GM18907 (cell line): ENCODE measurements at regions not wholly inside any gene's neighbourhood (a gene's known extent, or its start where the extent isn't known, plus 50 kb on each side); places are given as distances from the start of the nearest gene placed in this dataset.

Experiments used
- ATAC-seq: cut with Tn5 transposase; IDR thresholded peaks from one replicate; pipeline ENCODE4 v1.9.1; 2021; ENCODE audit warnings: mild to moderate bottlenecking, moderate library complexity; ENCODE audit not compliant: unreplicated experiment

GRCh38 chr7:18151422-18151821 is 123.8 kb upstream of the PRPS1L1 start:
- ATAC-seq: no peak

GRCh38 chr7:18153183-18153748 is 125.6 kb upstream of the PRPS1L1 start:
- ATAC-seq: no peak

DNA sequence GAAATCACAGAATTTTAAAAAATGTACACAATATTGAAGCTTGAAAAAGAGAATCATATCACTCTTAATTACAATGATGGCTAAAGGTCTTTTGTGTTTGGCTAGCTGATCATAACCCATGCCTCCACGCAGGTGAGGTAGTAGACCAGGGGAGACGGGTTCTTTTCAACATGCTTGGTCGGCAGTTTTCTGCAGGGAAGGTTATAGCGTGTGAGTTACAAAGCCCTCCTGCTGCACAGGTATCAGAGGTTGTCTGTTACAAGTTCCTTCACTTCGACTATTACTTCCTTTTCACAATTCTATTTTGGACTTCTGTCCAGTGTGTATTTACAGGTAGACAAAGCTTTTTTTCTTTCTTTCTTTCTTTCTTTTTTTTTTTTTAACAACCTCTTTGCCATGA is 127.1 kb upstream of the PRPS1L1 start:
- no peak for ATAC-seq

DNA sequence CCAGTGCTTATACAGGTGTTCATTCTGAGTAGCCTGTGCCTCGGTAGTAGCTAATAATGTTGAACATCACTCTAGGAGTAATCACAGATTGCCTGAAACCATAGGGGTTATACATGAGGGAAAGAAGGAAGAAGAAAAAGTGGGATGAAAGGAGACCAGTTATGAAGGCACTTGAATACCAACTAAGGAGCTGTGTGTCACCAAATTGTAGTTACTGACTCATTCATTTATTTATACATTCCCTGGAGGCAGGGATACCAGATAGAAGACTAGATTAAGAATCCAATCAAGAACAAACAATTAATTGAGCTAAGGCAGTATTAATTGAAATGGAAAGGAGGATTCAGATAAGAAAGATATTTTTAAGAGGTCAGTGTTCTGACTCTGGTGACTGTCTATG is 129.6 kb upstream of the PRPS1L1 start:
- ATAC-seq: no peak

GRCh38 chr7:18162657-18163056 is 135.0 kb upstream of the PRPS1L1 start:
- ATAC-seq: no peak

DNA sequence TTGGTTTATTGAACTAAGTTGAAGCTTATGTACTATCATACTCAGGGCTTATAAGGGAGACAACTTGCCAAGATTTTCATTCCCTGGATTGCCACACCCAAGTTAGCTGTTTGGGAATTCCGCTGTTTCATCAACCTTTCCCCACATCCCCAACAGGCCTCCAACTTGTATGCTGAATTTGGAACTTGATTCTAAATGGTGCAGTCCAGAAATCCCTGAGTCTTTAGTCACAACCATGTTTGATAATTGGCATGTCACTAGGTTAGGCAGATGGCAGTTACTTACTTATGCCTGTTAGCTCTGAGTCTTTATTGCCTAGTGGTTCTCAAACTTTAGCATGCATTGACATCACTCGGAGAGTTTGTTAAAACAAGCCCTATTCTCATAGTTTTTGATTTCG is 135.4 kb upstream of the PRPS1L1 start:
- no peak for ATAC-seq

DNA sequence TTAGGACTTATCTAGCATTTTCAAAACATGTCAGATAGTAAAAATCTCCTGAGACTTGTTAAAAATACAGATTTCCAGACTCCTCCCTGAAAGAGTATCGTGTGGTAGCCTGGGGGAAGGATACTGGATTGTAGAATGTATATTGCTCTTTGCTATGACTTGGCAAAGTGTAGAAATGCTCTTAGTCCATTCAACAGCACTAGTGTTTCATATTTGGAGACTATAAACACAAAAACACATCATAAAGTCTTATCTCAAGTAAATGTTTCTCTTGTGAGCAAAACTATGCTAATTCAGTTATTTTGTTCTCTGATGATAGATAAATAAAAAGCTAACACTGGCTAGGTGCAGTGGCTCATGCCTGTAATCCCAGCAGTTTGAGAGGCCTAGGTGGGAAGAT is 137.5 kb upstream of the PRPS1L1 start:
- no peak for ATAC-seq

- no peak for ATAC-seq
These were observed 138.4 kb upstream of the PRPS1L1 start for GRCh38 chr7:18166002-18166401.

DNA sequence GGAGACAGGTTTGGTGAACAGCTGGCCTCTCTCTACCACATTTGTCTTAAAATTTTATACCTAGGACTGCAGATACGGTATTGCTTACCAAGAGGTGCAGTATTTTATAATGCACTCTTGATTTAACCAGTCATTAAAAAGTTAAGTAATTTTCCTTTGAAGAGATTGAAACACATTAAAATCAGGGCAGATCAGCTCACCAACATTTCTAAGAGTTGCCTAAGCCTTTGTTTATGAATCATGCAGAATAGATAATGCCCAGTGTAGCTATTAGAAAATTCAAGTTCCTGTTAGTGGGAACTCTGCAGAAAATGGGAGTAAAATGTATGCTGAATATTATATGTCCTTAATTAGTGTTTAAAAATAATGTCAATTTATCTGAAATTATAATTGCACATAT is 140.2 kb upstream of the PRPS1L1 start:
- ATAC-seq: no peak

DNA sequence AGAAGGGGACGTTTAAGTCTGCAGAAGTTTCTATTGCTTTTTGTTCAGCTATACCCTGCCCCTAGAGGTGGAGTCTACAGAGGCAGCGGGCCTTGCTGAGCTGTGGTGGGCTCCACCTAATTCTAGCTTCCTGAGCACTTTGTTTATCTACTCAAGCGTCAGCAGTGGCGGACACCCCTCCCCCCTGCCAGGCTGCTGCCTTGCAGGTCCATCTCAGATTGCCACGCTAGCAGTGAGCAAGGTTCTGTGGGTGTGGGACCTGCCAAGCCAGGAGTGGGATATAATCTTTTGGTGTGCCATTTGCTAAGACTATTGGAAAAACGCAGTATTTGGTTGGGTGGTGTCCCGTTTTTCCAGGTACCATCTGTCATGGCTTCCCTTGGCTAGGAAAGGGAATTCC is 147.3 kb upstream of the PRPS1L1 start:
- no peak for ATAC-seq

- no peak for ATAC-seq
These were observed 148.3 kb upstream of the PRPS1L1 start for GRCh38 chr7:18175801-18176450.

DNA sequence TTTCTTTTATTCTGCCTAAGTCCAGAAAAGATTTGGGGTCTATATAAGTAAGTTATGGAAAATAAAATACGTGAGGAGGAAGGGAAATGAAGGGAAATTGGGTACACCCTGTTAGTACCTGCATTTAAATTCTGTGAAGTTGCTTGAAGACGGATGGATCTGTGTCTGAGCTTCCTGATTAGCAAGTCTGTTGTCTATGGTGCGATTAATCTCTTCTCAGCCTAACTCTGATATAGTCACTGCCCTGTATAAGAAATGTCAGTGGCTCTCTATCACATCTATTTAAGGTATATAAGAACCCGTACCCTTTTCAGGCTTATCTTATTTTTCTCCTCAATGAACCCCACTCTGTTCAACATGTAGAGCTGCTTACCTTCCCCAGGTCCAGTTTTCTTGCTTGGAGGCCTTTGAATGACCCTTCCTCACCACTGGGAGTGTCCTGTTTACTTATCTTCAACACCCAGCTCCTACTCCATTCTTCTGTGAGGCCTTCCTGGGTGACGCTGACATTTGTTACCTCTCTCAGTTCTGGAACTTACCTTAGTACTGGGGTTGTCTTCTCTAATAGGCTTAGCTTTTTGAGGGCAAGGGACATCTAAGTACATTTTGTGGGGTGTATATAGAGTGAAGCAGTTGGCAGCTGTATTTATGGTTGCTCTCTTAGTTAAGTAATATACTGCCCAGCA is 149.6 kb upstream of the PRPS1L1 start:
- no peak for ATAC-seq

DNA sequence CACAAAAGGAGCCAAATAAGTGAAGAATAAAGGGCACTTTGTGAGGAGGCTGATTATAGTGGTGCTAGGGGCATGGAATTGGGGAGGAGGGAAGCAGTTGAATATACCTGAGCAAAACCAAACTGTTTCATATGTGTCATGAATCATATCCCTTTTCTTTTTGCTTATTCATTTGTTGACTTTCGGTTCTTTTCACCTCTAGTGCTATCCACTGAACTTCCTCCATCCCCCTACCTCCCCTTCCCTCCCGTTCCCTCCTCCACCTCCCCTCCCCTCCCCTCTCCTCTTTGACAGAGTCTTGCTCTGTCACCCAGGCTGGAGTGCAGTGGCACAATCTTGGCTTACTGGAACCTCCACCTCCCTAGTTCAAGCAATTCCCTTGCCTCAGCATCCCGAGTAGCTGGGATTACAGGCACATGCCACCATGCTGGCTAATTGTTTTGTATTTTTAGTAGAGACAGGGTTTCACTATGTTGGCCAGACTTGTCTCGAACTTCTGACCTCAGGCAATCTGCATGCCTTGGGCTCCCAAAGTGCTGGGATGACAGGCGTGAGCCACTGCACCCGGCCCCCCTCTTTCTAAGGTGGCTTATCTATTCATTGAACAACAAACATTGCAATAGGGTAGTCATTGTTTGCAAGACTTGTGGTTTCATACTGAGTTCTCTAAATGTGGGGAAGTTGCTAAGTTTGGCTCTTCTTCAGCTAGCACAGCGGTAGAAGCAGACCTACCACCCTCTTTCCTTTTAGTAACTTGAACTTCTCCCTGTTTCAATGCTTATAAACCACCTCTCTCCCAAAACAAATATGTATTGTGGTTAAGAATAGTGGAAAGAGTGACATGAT is 150.4 kb upstream of the PRPS1L1 start:
- ATAC-seq: peak; percentile 93

- peak; percentile 33 for ATAC-seq
These were observed 151.4 kb upstream of the PRPS1L1 start for GRCh38 chr7:18179093-18179492.

- no peak for ATAC-seq
These were observed 153.0 kb upstream of the PRPS1L1 start for GRCh38 chr7:18180685-18181084.

DNA sequence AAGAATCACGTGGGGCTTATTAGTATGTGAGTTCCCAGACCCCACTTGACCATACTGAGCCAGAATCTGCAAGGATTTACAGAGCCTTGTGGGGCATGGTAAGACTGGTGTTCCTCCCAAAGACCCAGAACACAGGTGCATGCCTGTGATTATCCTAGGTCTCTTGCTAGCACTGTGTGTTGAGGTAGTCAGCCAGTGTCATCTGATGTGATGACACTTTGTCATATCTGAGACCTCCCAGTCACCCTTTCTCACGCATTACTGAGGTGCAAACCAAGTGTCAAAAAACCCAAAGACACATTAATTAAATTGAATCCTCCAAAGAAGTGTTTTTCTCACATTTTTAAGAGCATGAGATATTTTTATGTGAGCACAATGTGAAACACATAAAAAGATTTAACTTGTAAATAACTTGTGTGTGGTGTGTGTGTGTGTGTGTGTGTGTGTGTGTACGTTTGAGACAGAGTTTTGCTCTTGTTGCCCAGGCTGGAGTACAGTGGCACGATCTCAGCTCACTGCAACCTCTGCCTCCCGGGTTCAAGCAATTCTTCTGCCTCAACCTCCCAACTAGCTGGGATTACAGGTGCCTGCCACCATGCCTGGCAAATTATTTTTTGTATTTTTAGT is 162.0 kb upstream of the PRPS1L1 start:
- no peak for ATAC-seq

DNA sequence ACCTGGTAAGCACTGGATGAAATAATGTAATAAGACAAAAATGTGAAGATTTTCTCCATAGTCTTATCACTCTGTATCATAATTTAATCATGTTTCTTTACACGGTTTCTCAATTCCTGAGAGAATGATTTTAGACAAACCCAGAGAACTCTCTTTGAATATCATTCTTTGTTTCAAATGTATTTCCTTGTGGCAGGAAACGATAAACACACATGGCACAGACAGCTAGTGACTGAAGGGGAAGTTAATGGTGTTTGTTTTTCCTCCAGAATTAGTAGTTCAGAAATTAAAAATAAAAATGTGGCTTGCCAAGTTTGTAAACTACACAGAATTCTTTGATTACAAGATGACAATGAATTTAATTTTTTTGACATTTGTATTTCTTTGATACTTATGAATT is 163.7 kb upstream of the PRPS1L1 start:
- ATAC-seq: no peak

- ATAC-seq: no peak
These were observed 164.4 kb upstream of the PRPS1L1 start for GRCh38 chr7:18191862-18192625.

GRCh38 chr7:18194616-18195015 is 167.0 kb upstream of the PRPS1L1 start:
- no peak for ATAC-seq

DNA sequence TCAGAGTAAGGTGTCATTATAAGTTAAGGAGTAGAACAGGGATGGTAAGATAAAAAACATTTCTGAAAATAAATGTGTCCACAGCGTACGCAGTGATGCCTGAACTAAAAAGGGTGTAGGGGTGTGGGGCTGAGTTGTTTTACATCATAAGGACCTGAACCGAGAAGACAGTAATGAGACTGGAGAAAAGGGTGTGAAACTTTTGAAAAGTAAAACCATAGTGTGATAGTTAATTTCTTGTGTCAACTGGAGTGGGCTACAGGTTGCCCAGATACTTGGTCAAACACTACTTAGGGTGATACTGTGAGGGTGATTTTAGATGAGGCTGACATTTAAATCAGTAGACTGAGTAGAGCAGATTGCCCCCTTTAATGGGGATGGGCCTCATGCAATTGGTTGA is 169.0 kb upstream of the PRPS1L1 start:
- ATAC-seq: no peak
